H1 (cell line): ENCODE measurements at regions not wholly inside any gene's neighbourhood (a gene's known extent, or its start where the extent isn't known, plus 50 kb on each side); places are given as distances from the start of the nearest gene placed in this dataset.

Source experiments
- CTCF ChIA-PET: fragments of 300-600 bp; sonication (Branson Sonifier 250); formaldehyde crosslinking; loops from one replicate; lab custom pipeline; 2021; ENCODE audit not compliant: partially characterized antibody; lab: Charles Lee
- POLR2A ChIA-PET: fragments of 300-600 bp; sonication (Branson Sonifier 250); formaldehyde crosslinking; loops from one replicate; lab custom pipeline; 2021; ENCODE audit warnings: inconsistent platforms; ENCODE audit not compliant: partially characterized antibody; lab: Charles Lee
- DNase-seq, 2 experiments: peaks; one replicate each; pipeline versions ENCODE4 v3.0.0 to v3.0.0-alpha.2; 2010 to 2022; ENCODE audit warnings: low spot score in 2 of 2, low read depth in 1 of 2, mixed read lengths in 1 of 2
- FAIRE-seq: peaks from 2 replicates; lab custom pipeline; 2011; peaks lifted over from hg19 to GRCh38; lab: Jason Lieb, UNC
- H2AFZ ChIP-seq: 2 replicates; pipeline ENCODE4 v1.8.1; 2012; ENCODE audit warnings: low read length, inconsistent platforms
- H2AK5ac ChIP-seq: 2 replicates; pipeline ENCODE4 v1.6.1; 2013; ENCODE audit warnings: low read depth, low read length
- H2BK120ac ChIP-seq: replicated peaks from 2 replicates; pipeline ENCODE3; 2013; ENCODE audit warnings: low read depth, low read length, inconsistent platforms
- H2BK12ac ChIP-seq: 2 replicates; pipeline ENCODE4 v1.6.1; 2013; ENCODE audit warnings: low read depth, low read length
- H2BK15ac ChIP-seq: 2 replicates; pipeline ENCODE4 v1.6.1; 2013; ENCODE audit warnings: low read length
- H2BK20ac ChIP-seq: 2 replicates; pipeline ENCODE4 v1.6.1; 2013; ENCODE audit warnings: low read length
- H2BK5ac ChIP-seq: 2 replicates; pipeline ENCODE4 v1.6.1; 2013; ENCODE audit warnings: low read depth, low read length
- H3K14ac ChIP-seq: 2 replicates; pipeline ENCODE4 v1.6.1; 2013; ENCODE audit warnings: inconsistent platforms; ENCODE audit not compliant: insufficient read length
- H3K18ac ChIP-seq: 2 replicates; pipeline ENCODE4 v1.6.1; 2013; ENCODE audit warnings: low read length; ENCODE audit errors: extremely low read depth
- H3K23ac ChIP-seq: 2 replicates; pipeline ENCODE4 v1.6.1; 2013; ENCODE audit warnings: inconsistent platforms; ENCODE audit not compliant: insufficient read length
- H3K23me2 ChIP-seq: 2 replicates; pipeline ENCODE4 v1.6.1; 2013; ENCODE audit warnings: low read depth, low read length
- H3K27ac ChIP-seq: 2 replicates; pipeline ENCODE4 v1.6.1; 2011; ENCODE audit warnings: low read depth, low read length, inconsistent platforms
- H3K27me3 ChIP-seq, 4 experiments: replicated peaks in 1 of 4; 1 replicate in 1 of 4; 2 replicates in 3 of 4; pipeline versions ENCODE4 v1.6.1 to v1.8.1; 2011 to 2013; ENCODE audit warnings: low read length in 3 of 4, mild to moderate bottlenecking in 3 of 4, inconsistent platforms in 2 of 4, mixed read lengths in 2 of 4, moderate library complexity in 1 of 4; ENCODE audit not compliant: control insufficient read depth in 3 of 4, insufficient read depth in 3 of 4; ENCODE audit errors: extremely low read depth in 1 of 4
- H3K36me3 ChIP-seq, 4 experiments: 2 replicates each; pipeline versions ENCODE4 v1.6.1 to v1.8.1; 2011 to 2013; ENCODE audit warnings: mild to moderate bottlenecking in 4 of 4, low read length in 3 of 4, moderate library complexity in 2 of 4, control low read depth in 1 of 4, inconsistent platforms in 1 of 4; ENCODE audit not compliant: insufficient read depth in 4 of 4, control insufficient read depth in 2 of 4
- H3K4ac ChIP-seq: replicated peaks from 2 replicates; pipeline ENCODE3; 2013; ENCODE audit warnings: low read length, low read depth, mixed read lengths, inconsistent platforms; ENCODE audit not compliant: insufficient read length
- H3K4me1 ChIP-seq, 4 experiments: replicated peaks in 1 of 4; 1 replicate in 1 of 4; 2 replicates in 3 of 4; pipeline versions ENCODE4 v1.6.1 to v1.8.1; 2011 to 2013; ENCODE audit warnings: low read length in 3 of 4, inconsistent platforms in 2 of 4, mixed read lengths in 1 of 4; ENCODE audit not compliant: insufficient read depth in 4 of 4, control insufficient read depth in 3 of 4
- H3K4me2 ChIP-seq, 2 experiments: 2 replicates each; pipeline versions ENCODE4 v1.6.1 to v1.8.1; 2011 to 2013; ENCODE audit warnings: low read depth in 2 of 2, low read length in 2 of 2, control low read depth in 1 of 2, inconsistent platforms in 1 of 2, mild to moderate bottlenecking in 1 of 2; ENCODE audit not compliant: insufficient read depth in 1 of 2
- H3K4me3 ChIP-seq, 4 experiments: fragments of 200-600, 300-600 bp in 1 of 4; sonication (generic), shearing (Covaris generic), sonication (Bioruptor Twin) in 1 of 4; 2 replicates each; pipeline versions ENCODE4 v1.5.1 to v1.8.1; 2011 to 2016; ENCODE audit warnings: low read length in 4 of 4, low read depth in 3 of 4, control low read depth in 2 of 4, inconsistent platforms in 2 of 4, mild to moderate bottlenecking in 2 of 4, mixed read lengths in 1 of 4, moderate library complexity in 1 of 4; ENCODE audit not compliant: insufficient read depth in 2 of 4; ENCODE audit errors: extremely low read depth in 1 of 4
- H3K56ac ChIP-seq: replicated peaks from 2 replicates; pipeline ENCODE3; 2013; ENCODE audit warnings: low read depth, mild to moderate bottlenecking, mixed read lengths, low read length, inconsistent platforms; ENCODE audit not compliant: insufficient read length
- H3K79me1 ChIP-seq: 2 replicates; pipeline ENCODE4 v1.6.1; 2013; ENCODE audit warnings: low read depth, low read length, control low read depth
- H3K79me2 ChIP-seq, 2 experiments: 2 replicates each; pipeline versions ENCODE4 v1.6.1 to v1.8.1; 2012 to 2013; ENCODE audit warnings: low read length in 2 of 2, mild to moderate bottlenecking in 2 of 2, inconsistent platforms in 1 of 2; ENCODE audit not compliant: insufficient read depth in 2 of 2, control insufficient read depth in 1 of 2
- H3K9ac ChIP-seq, 4 experiments: replicated peaks in 1 of 4; 1 replicate in 1 of 4; 2 replicates in 3 of 4; pipeline versions ENCODE4 v1.6.1 to v1.8.1; 2011 to 2013; ENCODE audit warnings: low read depth in 3 of 4, low read length in 3 of 4, control low read depth in 2 of 4, mild to moderate bottlenecking in 2 of 4, moderate library complexity in 2 of 4, inconsistent platforms in 1 of 4; ENCODE audit errors: extremely low read depth in 1 of 4
- H3K9me3 ChIP-seq, 2 experiments: 2 replicates each; pipeline versions ENCODE4 v1.6.1 to v1.8.1; 2012 to 2013; ENCODE audit warnings: mild to moderate bottlenecking in 2 of 2, moderate library complexity in 2 of 2, control low read depth in 1 of 2, inconsistent platforms in 1 of 2, low read depth in 1 of 2, low read length in 1 of 2, mixed read lengths in 1 of 2; ENCODE audit not compliant: insufficient read depth in 2 of 2
- H4K20me1 ChIP-seq, 2 experiments: replicated peaks in 1 of 2; 2 replicates each; pipeline versions ENCODE3 to v1.8.1; 2011 to 2013; ENCODE audit warnings: inconsistent platforms in 2 of 2, low read length in 2 of 2, mild to moderate bottlenecking in 1 of 2; ENCODE audit not compliant: insufficient read depth in 2 of 2, control insufficient read depth in 1 of 2
- H4K5ac ChIP-seq: 2 replicates; pipeline ENCODE4 v1.6.1; 2013; ENCODE audit warnings: low read length, low read depth, mixed read lengths, inconsistent platforms; ENCODE audit not compliant: insufficient read length
- H4K8ac ChIP-seq: 2 replicates; pipeline ENCODE4 v1.8.0; 2013; ENCODE audit warnings: mild to moderate bottlenecking, moderate library complexity, low read length, inconsistent platforms; ENCODE audit not compliant: insufficient read depth; ENCODE audit errors: extremely low read depth
- H4K91ac ChIP-seq: replicated peaks from 2 replicates; pipeline ENCODE3; 2013; ENCODE audit warnings: low read length, mixed read lengths, inconsistent platforms; ENCODE audit not compliant: insufficient read length
- ATF2 ChIP-seq: IDR thresholded peaks from 2 replicates; pipeline ENCODE4 v1.6.1; 2012; ENCODE audit warnings: low read length, inconsistent platforms
- CHD2 ChIP-seq: IDR thresholded peaks from 2 replicates; pipeline ENCODE4 v1.6.1; 2012; ENCODE audit warnings: low read length, improper control_type of control experiment
- CTBP2 ChIP-seq: IDR thresholded peaks from 2 replicates; pipeline ENCODE4 v1.7.0; 2011; ENCODE audit warnings: borderline replicate concordance, mild to moderate bottlenecking, moderate library complexity, mixed read lengths, low read length; ENCODE audit not compliant: insufficient read depth, insufficient read length
- GABPA ChIP-seq: IDR thresholded peaks from 2 replicates; pipeline ENCODE4 v1.6.1; 2011; ENCODE audit warnings: mild to moderate bottlenecking, low read length, moderate library complexity, borderline replicate concordance; ENCODE audit not compliant: insufficient read depth
- HDAC2 ChIP-seq, 2 experiments: fragments of 300-600 bp in 1 of 2; sonication (generic) in 1 of 2; IDR thresholded peaks; 2 replicates each; pipeline ENCODE4 v1.6.1; 2011 to 2012; ENCODE audit warnings: low read depth in 2 of 2, low read length in 2 of 2, mild to moderate bottlenecking in 2 of 2, moderate library complexity in 2 of 2, borderline replicate concordance in 1 of 2, inconsistent platforms in 1 of 2
- JUN ChIP-seq: IDR thresholded peaks from 2 replicates; pipeline ENCODE4 v1.6.1; 2011; ENCODE audit warnings: low read depth, mild to moderate bottlenecking, improper control_type of control experiment, low read length
- KDM4A ChIP-seq: IDR thresholded peaks from one replicate; pipeline ENCODE4 v1.7.1; 2012; ENCODE audit warnings: low read depth, mild to moderate bottlenecking, moderate library complexity, low read length, inconsistent platforms; ENCODE audit not compliant: severe bottlenecking
- MAX ChIP-seq: IDR thresholded peaks from 2 replicates; pipeline ENCODE4 v1.6.1; 2012; ENCODE audit warnings: inconsistent platforms
- POLR2AphosphoS5 ChIP-seq: IDR thresholded peaks from 2 replicates; pipeline ENCODE4 v1.6.1; 2011; ENCODE audit warnings: low read depth, low read length
- POU5F1 ChIP-seq: IDR thresholded peaks from 2 replicates; pipeline ENCODE4 v1.6.1; 2011; ENCODE audit warnings: low read depth, mild to moderate bottlenecking, low read length, moderate library complexity
- SP2 ChIP-seq: IDR thresholded peaks from 2 replicates; pipeline ENCODE4 v1.6.1; 2012; ENCODE audit warnings: mild to moderate bottlenecking, low read length, inconsistent platforms
- TBP ChIP-seq: IDR thresholded peaks from 2 replicates; pipeline ENCODE4 v1.6.1; 2011; ENCODE audit warnings: low read depth, low read length, improper control_type of control experiment
- TCF12 ChIP-seq: IDR thresholded peaks from 2 replicates; pipeline ENCODE4 v1.6.1; 2011; ENCODE audit warnings: low read depth, mild to moderate bottlenecking, low read length
- WGBS, 2 experiments: shearing (Covaris generic) in 1 of 2; methylation state at CpG; one replicate each; pipeline versions ENCODE4 v1.1.6 to v1.1.7; 2013 to 2015; ENCODE audit warnings: low lambda C conversion rate in 2 of 2, mixed read lengths in 2 of 2, inconsistent platforms in 1 of 2, low coverage in 1 of 2, missing lambda C conversion rate in 1 of 2; ENCODE audit not compliant: insufficient replicate concordance in 2 of 2, insufficient coverage in 1 of 2, insufficient read length in 1 of 2; ENCODE audit errors: extremely low coverage in 1 of 2, missing lambda C conversion rate in 1 of 2; 5-methylcytosine and 5-hydroxymethylcytosine counted together

GRCh38 chr6:890201-890600, 197.3 kb upstream of the EXOC2 start:
- H3K9me3 ChIP-seq = no peaks in the 10 kb centered on the region
- H4K5ac ChIP-seq = no peak overlapping the region
- H2BK5ac ChIP-seq = no peak overlapping the region
- H4K91ac ChIP-seq = no peak overlapping the region
- no peak overlapping the region for H3K4me2 ChIP-seq
- no peak overlapping the region for H3K23ac ChIP-seq
- H2BK12ac ChIP-seq = no peak overlapping the region
- H3K9ac ChIP-seq = no peak overlapping the region
- 93% methylated on average over 3 of the region's 3 CpGs; no CpG with 5 or more reads in 1 of the 2 experiments for WGBS, 2 experiments
- no peaks in the 10 kb centered on the region for H3K23me2 ChIP-seq
- no peak overlapping the region for H2BK15ac ChIP-seq
- FAIRE-seq (no peak), DNase-seq (no peak)
- no peak overlapping the region for H3K18ac ChIP-seq
- CTCF ChIA-PET = interaction anchor here (1.2 kb wide), 1 partner anchor 10 kb away, joined by 3 read pairs; no protein-coding TSS in a partner anchor
- H3K14ac ChIP-seq = no peak overlapping the region
- no peak overlapping the region for H3K27ac ChIP-seq
- no peaks in the 10 kb centered on the region for H3K79me1 ChIP-seq
- H3K56ac ChIP-seq = no peak overlapping the region
- H3K4me3 ChIP-seq = no peak overlapping the region
- no peaks in the 10 kb centered on the region for H3K36me3 ChIP-seq
- no peak overlapping the region for H3K4ac ChIP-seq
- no peak overlapping the region for H2AFZ ChIP-seq
- no peak overlapping the region for H4K8ac ChIP-seq
- H2BK20ac ChIP-seq = no peak overlapping the region
- no peaks in the 10 kb centered on the region for H3K4me1 ChIP-seq
- no peak overlapping the region for H2AK5ac ChIP-seq
- no peak overlapping the region for H2BK120ac ChIP-seq
- H3K79me2 ChIP-seq = no peaks in the 10 kb centered on the region
- no peaks in the 10 kb centered on the region for H4K20me1 ChIP-seq
- no peaks in the 10 kb centered on the region for H3K27me3 ChIP-seq
- POLR2A ChIA-PET = no interaction called here
- TF ChIP-seq CHD2 (no peak), JUN (no peak), ATF2 (no peak), GABPA (no peak), KDM4A (no peak), POU5F1 (no peak), TBP (no peak), POLR2AphosphoS5 (no peak), CTBP2 (no peak), HDAC2 (IDR thresholded peaks at IDR 0.05; ENCODE audit: borderline replicate concordance in 1 of 2, low read depth in 2 of 2, low read length in 2 of 2) (no peak), MAX (no peak), SP2 (no peak), TCF12 (no peak)
